ENCODE measurements at regions not wholly inside any gene's neighbourhood (a gene's known extent, or its start where the extent isn't known, plus 50 kb on each side); places are given as distances from the start of the nearest gene placed in this dataset.
"Not testable (repeated sequence)": the region's sequence is repeated elsewhere in the genome, so short reads cannot be mapped to it uniquely, and the experiment has no call there.

DNA sequence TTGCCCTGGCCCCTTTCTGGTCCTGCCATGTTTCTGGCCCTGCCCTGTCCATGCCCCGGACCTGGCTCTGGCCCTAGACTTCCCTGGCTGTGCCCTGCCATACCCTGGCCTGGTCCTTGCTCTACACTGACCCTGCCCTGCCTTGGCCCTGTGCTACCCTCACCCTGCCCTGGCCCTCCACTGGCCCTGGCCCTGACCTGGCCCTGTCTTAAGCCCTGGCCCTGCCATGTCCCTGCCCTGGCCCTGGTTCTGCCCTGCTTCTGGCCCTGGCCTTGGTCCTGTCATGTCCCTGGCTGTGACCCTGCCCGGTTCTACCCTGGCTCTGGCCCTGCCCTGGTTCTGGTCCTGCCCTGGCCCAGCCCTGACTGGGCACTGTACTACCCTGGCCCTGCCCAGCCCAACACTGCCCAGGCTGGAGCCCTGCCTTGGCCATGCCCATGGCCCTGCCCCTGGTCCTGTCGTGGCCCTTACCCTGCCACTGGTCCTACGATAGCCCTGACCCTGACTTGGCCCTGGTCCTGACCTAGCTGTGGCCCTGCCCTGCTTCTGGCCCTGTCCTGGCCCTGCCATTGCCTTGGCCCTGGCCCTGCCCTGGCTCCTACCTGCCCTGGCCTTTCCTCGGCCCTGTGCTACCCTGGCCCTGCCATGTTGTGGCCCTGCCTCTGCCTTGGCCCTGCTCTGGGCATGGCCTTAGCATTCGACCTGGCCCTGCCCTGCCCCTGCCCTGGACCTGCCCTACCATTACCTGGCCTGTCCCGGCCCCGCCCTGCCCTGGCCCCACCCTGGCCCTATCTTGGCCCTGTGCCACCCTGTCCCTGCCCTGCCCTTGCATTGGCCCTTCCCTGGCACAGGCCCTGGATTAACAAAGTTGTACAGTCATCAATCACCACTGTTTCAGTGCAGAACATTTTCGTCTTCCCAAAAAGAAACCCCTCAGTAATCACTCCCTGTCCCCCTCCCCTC is 223.5 kb downstream of the LIPI start:
- H3K79me1 ChIP-seq (ENCODE audit: low read length); H4K8ac ChIP-seq (ENCODE audit: low read depth, low read length); H3K9ac ChIP-seq (ENCODE audit: low read length); H3K4me1 ChIP-seq (ENCODE audit: control insufficient read depth in 1 of 2, insufficient read depth in 2 of 2, low read length in 2 of 2); H3K14ac ChIP-seq (ENCODE audit: low read length); H3K4me2 ChIP-seq (ENCODE audit: low read length); H3K4me3 ChIP-seq (ENCODE audit: low read depth, low read length); H3K18ac ChIP-seq (ENCODE audit: low read length); H3K27me3 ChIP-seq (ENCODE audit: insufficient read depth, low read length); H2BK5ac ChIP-seq (ENCODE audit: low read depth, low read length, poor library complexity); H2AK5ac ChIP-seq (ENCODE audit: low read length); H2BK12ac ChIP-seq (ENCODE audit: low read length); H2BK120ac ChIP-seq (ENCODE audit: insufficient read depth, low read length, poor library complexity); H4K12ac ChIP-seq (ENCODE audit: low read depth, low read length); H3K23ac ChIP-seq (ENCODE audit: low read length); H3K4ac ChIP-seq (ENCODE audit: low read depth, low read length); H2AFZ ChIP-seq (ENCODE audit: insufficient read depth, low read length, poor library complexity); H3K36me3 ChIP-seq (ENCODE audit: control insufficient read depth in 1 of 2, insufficient read depth in 2 of 2, low read length in 2 of 2); H3K27ac ChIP-seq (ENCODE audit: low read depth, low read length); H4K91ac ChIP-seq (ENCODE audit: low read depth, low read length); H3K79me2 ChIP-seq (ENCODE audit: control insufficient read depth, insufficient read depth, low read length, poor library complexity); DNase-seq: not testable (repeated sequence)
- H3K9me3 ChIP-seq (ENCODE audit: insufficient read depth, low read depth, low read length) = peaks cover 25% of the 10 kb centered on the region
- WGBS (ENCODE audit: extremely low coverage, insufficient coverage, insufficient read length) = no CpG with 5 or more reads among the region's 9 CpGs

DNA sequence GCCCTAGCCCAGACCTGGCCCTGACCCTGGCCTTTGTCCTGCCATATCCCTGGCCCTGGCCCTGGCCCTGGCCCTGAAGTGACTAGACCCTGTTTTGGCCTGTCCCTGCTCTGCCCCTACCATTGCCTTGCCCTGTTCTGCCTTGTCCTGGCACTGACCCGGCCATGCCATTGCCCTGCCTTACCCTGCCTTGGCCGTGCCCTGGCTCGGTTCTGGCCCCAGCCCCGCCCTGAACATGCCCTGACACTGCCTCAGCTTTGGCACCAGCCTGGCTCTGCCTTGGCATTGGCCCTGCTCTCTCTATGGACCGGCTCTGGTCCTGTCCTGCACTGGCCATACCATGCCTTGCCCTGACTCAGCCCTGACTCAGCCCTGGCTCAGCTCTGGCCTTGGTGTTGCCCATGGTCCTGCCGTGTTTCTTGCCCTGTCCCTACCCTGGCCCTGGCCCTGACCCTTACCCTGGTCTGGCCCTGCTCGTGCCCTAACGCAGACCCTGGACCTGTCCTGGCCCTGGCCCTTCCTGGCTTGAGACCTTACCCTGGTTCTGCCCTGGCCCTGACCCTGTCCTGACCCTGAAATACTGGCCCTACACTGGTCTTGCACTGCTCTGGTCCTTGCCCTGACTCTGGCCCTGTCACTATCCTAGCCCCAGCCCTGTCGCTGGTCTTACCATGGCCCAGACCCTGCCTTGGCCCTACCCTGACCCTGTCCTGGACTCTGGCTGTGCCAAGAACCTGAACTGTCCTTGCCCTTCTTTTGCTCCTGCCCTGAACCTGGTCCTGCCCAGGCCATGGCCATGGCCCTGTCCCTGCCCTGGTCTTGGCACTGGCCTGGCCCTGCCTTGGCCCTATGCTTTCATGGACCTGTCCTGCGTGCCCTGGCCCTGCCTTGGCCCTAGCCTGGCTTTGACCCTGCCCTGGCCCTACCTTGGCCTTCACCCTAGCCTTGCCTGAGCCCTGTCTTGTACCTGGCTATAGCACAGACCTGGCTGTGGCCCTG is 224.6 kb downstream of the LIPI start:
- not testable (repeated sequence) for H3K4ac ChIP-seq (ENCODE audit: low read depth, low read length); H3K79me2 ChIP-seq (ENCODE audit: control insufficient read depth, insufficient read depth, low read length, poor library complexity); H3K36me3 ChIP-seq (ENCODE audit: control insufficient read depth in 1 of 2, insufficient read depth in 2 of 2, low read length in 2 of 2); H2BK5ac ChIP-seq (ENCODE audit: low read depth, low read length, poor library complexity); H2BK12ac ChIP-seq (ENCODE audit: low read length); H3K79me1 ChIP-seq (ENCODE audit: low read length); H4K8ac ChIP-seq (ENCODE audit: low read depth, low read length); H3K4me1 ChIP-seq (ENCODE audit: control insufficient read depth in 1 of 2, insufficient read depth in 2 of 2, low read length in 2 of 2); H3K23ac ChIP-seq (ENCODE audit: low read length); H4K12ac ChIP-seq (ENCODE audit: low read depth, low read length); DNase-seq; H2BK120ac ChIP-seq (ENCODE audit: insufficient read depth, low read length, poor library complexity); H4K91ac ChIP-seq (ENCODE audit: low read depth, low read length); H3K18ac ChIP-seq (ENCODE audit: low read length); H2AFZ ChIP-seq (ENCODE audit: insufficient read depth, low read length, poor library complexity); H2AK5ac ChIP-seq (ENCODE audit: low read length); H3K27ac ChIP-seq (ENCODE audit: low read depth, low read length); H3K14ac ChIP-seq (ENCODE audit: low read length); H3K27me3 ChIP-seq (ENCODE audit: insufficient read depth, low read length); H3K4me2 ChIP-seq (ENCODE audit: low read length); H3K4me3 ChIP-seq (ENCODE audit: low read depth, low read length); H3K9ac ChIP-seq (ENCODE audit: low read length)
- peaks cover 28% of the 10 kb centered on the region for H3K9me3 ChIP-seq (ENCODE audit: insufficient read depth, low read depth, low read length)
- no CpG with 5 or more reads among the region's 10 CpGs for WGBS (ENCODE audit: extremely low coverage, insufficient coverage, insufficient read length)

DNA sequence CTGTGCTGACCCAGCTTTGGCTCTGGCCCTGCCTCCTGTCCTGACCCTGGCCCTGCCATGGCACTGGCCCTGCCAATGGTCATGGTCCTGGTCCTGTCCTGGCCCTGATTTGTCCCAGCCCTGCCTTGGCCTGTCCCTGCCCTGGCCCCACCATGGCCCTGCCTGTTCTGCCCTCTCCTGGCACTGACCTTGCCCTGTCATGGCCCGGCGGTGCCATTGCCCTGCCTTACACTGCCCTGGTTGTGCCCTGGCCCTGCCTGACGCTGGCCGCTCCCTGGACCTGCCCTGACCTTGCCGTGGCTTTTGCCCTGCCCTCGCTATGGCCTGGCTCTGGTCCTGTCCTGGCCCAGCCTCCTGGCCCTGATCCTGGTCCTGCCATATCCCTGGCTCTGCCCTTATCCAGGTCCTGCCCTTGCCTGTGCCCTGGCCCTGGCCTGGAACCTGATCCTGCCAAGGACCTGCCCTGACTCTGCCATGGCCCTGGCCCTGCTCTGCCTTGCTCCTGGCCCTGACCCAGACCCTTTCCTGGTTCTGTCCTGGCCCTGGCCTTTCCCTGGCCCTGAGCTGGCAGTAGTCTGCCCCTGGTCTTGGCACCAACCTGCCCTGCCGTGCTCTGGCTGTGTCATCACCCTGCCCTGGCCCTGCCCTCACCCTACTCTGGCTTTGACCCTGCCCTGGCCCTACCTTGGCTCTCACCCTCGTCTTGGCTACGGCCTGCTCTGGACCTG is 225.5 kb downstream of the LIPI start:
- H3K27ac ChIP-seq (ENCODE audit: low read depth, low read length); H3K18ac ChIP-seq (ENCODE audit: low read length); H3K14ac ChIP-seq (ENCODE audit: low read length); H3K23ac ChIP-seq (ENCODE audit: low read length); H3K4me2 ChIP-seq (ENCODE audit: low read length); H2BK5ac ChIP-seq (ENCODE audit: low read depth, low read length, poor library complexity); H3K9ac ChIP-seq (ENCODE audit: low read length); H2AK5ac ChIP-seq (ENCODE audit: low read length); H3K79me1 ChIP-seq (ENCODE audit: low read length); H3K4ac ChIP-seq (ENCODE audit: low read depth, low read length); H2BK120ac ChIP-seq (ENCODE audit: insufficient read depth, low read length, poor library complexity); H3K4me1 ChIP-seq (ENCODE audit: control insufficient read depth in 1 of 2, insufficient read depth in 2 of 2, low read length in 2 of 2); H3K4me3 ChIP-seq (ENCODE audit: low read depth, low read length); H4K8ac ChIP-seq (ENCODE audit: low read depth, low read length); H3K27me3 ChIP-seq (ENCODE audit: insufficient read depth, low read length); H4K91ac ChIP-seq (ENCODE audit: low read depth, low read length); H4K12ac ChIP-seq (ENCODE audit: low read depth, low read length); DNase-seq; H2AFZ ChIP-seq (ENCODE audit: insufficient read depth, low read length, poor library complexity); H3K36me3 ChIP-seq (ENCODE audit: control insufficient read depth in 1 of 2, insufficient read depth in 2 of 2, low read length in 2 of 2); H2BK12ac ChIP-seq (ENCODE audit: low read length); H3K79me2 ChIP-seq (ENCODE audit: control insufficient read depth, insufficient read depth, low read length, poor library complexity): not testable (repeated sequence)
- peaks cover 28% of the 10 kb centered on the region for H3K9me3 ChIP-seq (ENCODE audit: insufficient read depth, low read depth, low read length)
- no CpG with 5 or more reads among the region's 9 CpGs for WGBS (ENCODE audit: extremely low coverage, insufficient coverage, insufficient read length)

DNA sequence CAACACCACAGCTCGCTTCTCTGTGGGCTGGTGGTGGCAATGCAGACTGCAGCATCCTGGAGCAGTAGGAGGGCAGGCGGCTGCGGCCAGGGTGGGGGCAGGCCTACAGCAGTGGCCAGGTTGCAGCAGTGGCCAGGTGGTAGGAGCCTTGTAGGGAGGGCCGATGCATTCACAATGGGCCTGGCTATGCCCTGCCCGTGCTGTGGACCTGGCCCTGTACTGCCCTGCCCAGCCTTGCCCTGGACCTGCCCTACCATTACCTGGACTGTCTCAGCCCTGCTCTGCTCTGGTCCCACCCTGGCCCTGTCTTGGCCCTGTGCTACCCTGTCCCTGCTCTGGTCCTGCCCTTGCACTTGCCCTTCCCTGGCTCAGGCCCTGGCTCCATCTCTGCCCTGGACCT is 226.0 kb downstream of the LIPI start:
- not testable (repeated sequence) for H3K27me3 ChIP-seq (ENCODE audit: insufficient read depth, low read length); DNase-seq; H2BK12ac ChIP-seq (ENCODE audit: low read length); H3K79me1 ChIP-seq (ENCODE audit: low read length); H2AFZ ChIP-seq (ENCODE audit: insufficient read depth, low read length, poor library complexity); H3K36me3 ChIP-seq (ENCODE audit: control insufficient read depth in 1 of 2, insufficient read depth in 2 of 2, low read length in 2 of 2); H3K4ac ChIP-seq (ENCODE audit: low read depth, low read length); H4K8ac ChIP-seq (ENCODE audit: low read depth, low read length); H3K23ac ChIP-seq (ENCODE audit: low read length); H4K91ac ChIP-seq (ENCODE audit: low read depth, low read length); H3K9ac ChIP-seq (ENCODE audit: low read length); H3K27ac ChIP-seq (ENCODE audit: low read depth, low read length); H4K12ac ChIP-seq (ENCODE audit: low read depth, low read length); H3K4me2 ChIP-seq (ENCODE audit: low read length); H3K79me2 ChIP-seq (ENCODE audit: control insufficient read depth, insufficient read depth, low read length, poor library complexity); H3K4me3 ChIP-seq (ENCODE audit: low read depth, low read length); H3K4me1 ChIP-seq (ENCODE audit: control insufficient read depth in 1 of 2, insufficient read depth in 2 of 2, low read length in 2 of 2); H2AK5ac ChIP-seq (ENCODE audit: low read length); H2BK120ac ChIP-seq (ENCODE audit: insufficient read depth, low read length, poor library complexity); H2BK5ac ChIP-seq (ENCODE audit: low read depth, low read length, poor library complexity); H3K18ac ChIP-seq (ENCODE audit: low read length); H3K14ac ChIP-seq (ENCODE audit: low read length)
- H3K9me3 ChIP-seq (ENCODE audit: insufficient read depth, low read depth, low read length) = peaks cover 28% of the 10 kb centered on the region
- no CpG with 5 or more reads among the region's 5 CpGs for WGBS (ENCODE audit: extremely low coverage, insufficient coverage, insufficient read length)

Measured in trophoblast cell (in vitro differentiated cells and primary cell).